Suppressor macrophage treated with lipopolysaccharide for 1 hour (primary cell): ENCODE measurements at regions not wholly inside any gene's neighbourhood (a gene's known extent, or its start where the extent isn't known, plus 50 kb on each side); places are given as distances from the start of the nearest gene placed in this dataset.
"Not testable (repeated sequence)": the region's sequence is repeated elsewhere in the genome, so short reads cannot be mapped to it uniquely, and the experiment has no call there.

Experiments used
- DNase-seq, 3 donors: peaks; one replicate each; pipeline ENCODE4 v3.0.0-alpha.2; 2020 to 2022

GRCh38 chr13:22959859-22960258 lies 220.9 kb upstream of the SGCG start:
- DNase-seq, result not testable (repeated sequence)

GRCh38 chr13:22960827-22961226 lies 220.0 kb upstream of the SGCG start:
- no peak for DNase-seq

GRCh38 chr13:22961342-22961741 lies 219.4 kb upstream of the SGCG start:
- DNase-seq, result peak in 2 of 3 donors; percentile 7 to 42

GRCh38 chr13:22961835-22962537 lies 218.8 kb upstream of the SGCG start:
- DNase-seq, result no peak

GRCh38 chr13:22963384-22964053 lies 217.3 kb upstream of the SGCG start:
- DNase-seq, result not testable (repeated sequence)

- DNase-seq, result no peak
Measured at GRCh38 chr13:22964245-22964966, 216.4 kb upstream of the SGCG start.

- DNase-seq, result not testable (repeated sequence)
Measured at GRCh38 chr13:22965011-22965857, 215.5 kb upstream of the SGCG start.

GRCh38 chr13:22965858-22966239 lies 214.9 kb upstream of the SGCG start:
- not testable (repeated sequence) for DNase-seq

GRCh38 chr13:22966753-22967152 lies 214.0 kb upstream of the SGCG start:
- DNase-seq, result not testable (repeated sequence)

GRCh38 chr13:22967669-22968068 lies 213.1 kb upstream of the SGCG start:
- DNase-seq, result no peak

GRCh38 chr13:22979952-22980351 lies 200.8 kb upstream of the SGCG start:
- no peak for DNase-seq

- DNase-seq, result no peak
Measured at GRCh38 chr13:22980936-22981335, 199.8 kb upstream of the SGCG start.

- no peak for DNase-seq
Measured at GRCh38 chr13:22993148-22993547, 187.6 kb upstream of the SGCG start.

GRCh38 chr13:23003446-23003845 lies 177.3 kb upstream of the SGCG start:
- DNase-seq, result no peak

- no peak for DNase-seq
Measured at GRCh38 chr13:23007426-23007825, 173.4 kb upstream of the SGCG start.

GRCh38 chr13:23018143-23018542 lies 162.6 kb upstream of the SGCG start:
- DNase-seq, result no peak

- peak; percentile 56 to 74 (median 61) for DNase-seq
Measured at GRCh38 chr13:23020246-23020843, 160.4 kb upstream of the SGCG start.

GRCh38 chr13:23021906-23022305 lies 158.9 kb upstream of the SGCG start:
- no peak for DNase-seq

GRCh38 chr13:23022704-23023103 lies 158.1 kb upstream of the SGCG start:
- DNase-seq, result no peak

- peak in 2 of 3 donors; percentile 3 to 21 for DNase-seq
Measured at GRCh38 chr13:23025864-23026608, 154.7 kb upstream of the SGCG start.

GRCh38 chr13:23039266-23039935 lies 141.4 kb upstream of the SGCG start:
- no peak for DNase-seq
